K562 (cell line): ENCODE measurements at regions not wholly inside any gene's neighbourhood (a gene's known extent, or its start where the extent isn't known, plus 50 kb on each side); places are given as distances from the start of the nearest gene placed in this dataset.

Experiments used
- ATAC-seq: fragments of 200-7000 bp; cut with Tn5 transposase; 3 replicates; pipeline ENCODE4 v1.9.1; 2020; ENCODE audit warnings: moderate library complexity
- BruUV-seq: library from RNA; stranded (reverse); fragments of 400-500 nt; replicated peaks from 2 replicates; lab custom pipeline; 2021; lab: Mats Ljungman, UMichigan
- CTCF ChIA-PET: fragments of 300-600 bp; formaldehyde crosslinking; extraction: SDS; loops from one replicate; lab custom pipeline; 2021; ENCODE audit warnings: low intra/inter-chr PET ratio; lab: Yijun Ruan, JAX
- POLR2A ChIA-PET: fragments of 300-600, 350-650 bp; sonication (Branson Sonifier 250); formaldehyde crosslinking; extraction: SDS; loops from one replicate; lab custom pipeline; 2021; ENCODE audit warnings: antibody characterized with exemption, inconsistent platforms; lab: Yijun Ruan, JAX
- DNase-seq, 4 experiments: peaks; one replicate each; pipeline versions ENCODE4 v3.0.0 to v3.0.0-alpha.2; 2011 to 2018; ENCODE audit warnings: low spot score in 3 of 4, mixed read lengths in 3 of 4; ENCODE audit errors: extremely low read depth in 1 of 4
- FAIRE-seq: peaks from 2 replicates; lab custom pipeline; 2011; peaks lifted over from hg19 to GRCh38; lab: Jason Lieb, UNC
- H2AFZ ChIP-seq: 2 replicates; pipeline ENCODE4 v1.6.0; 2011; ENCODE audit warnings: low read depth, low read length, control low read depth, inconsistent platforms
- H3K27ac ChIP-seq: fragments of 200-600 bp; 3 replicates; pipeline ENCODE4 v1.8.0; 2011; ENCODE audit warnings: low read depth, mild to moderate bottlenecking, control low read depth, inconsistent platforms, low read length, moderate library complexity, mixed read lengths; ENCODE audit errors: extremely low read depth
- H3K27me3 ChIP-seq, 2 experiments: fragments of 300-600 bp in 1 of 2; 2 replicates in 1 of 2; 3 replicates in 1 of 2; pipeline versions ENCODE4 v1.6.0 to v1.8.0; 2011; ENCODE audit warnings: inconsistent platforms in 2 of 2, low read length in 2 of 2, mild to moderate bottlenecking in 1 of 2, mixed read lengths in 1 of 2, moderate library complexity in 1 of 2; ENCODE audit not compliant: control insufficient read depth in 2 of 2, insufficient read depth in 2 of 2
- H3K36me3 ChIP-seq: fragments of 300-600 bp; 3 replicates; pipeline ENCODE4 v1.8.0; 2011; ENCODE audit warnings: mild to moderate bottlenecking, low read length, inconsistent platforms; ENCODE audit not compliant: control insufficient read depth, insufficient read depth
- H3K4me1 ChIP-seq, 2 experiments: fragments of 200-600 bp in 1 of 2; replicated peaks in 1 of 2; 2 replicates in 1 of 2; 3 replicates in 1 of 2; pipeline versions ENCODE4 v1.5.1 to v1.8.0; 2011; ENCODE audit warnings: inconsistent platforms in 2 of 2, low read length in 2 of 2, mild to moderate bottlenecking in 1 of 2, mixed read lengths in 1 of 2, moderate library complexity in 1 of 2; ENCODE audit not compliant: control insufficient read depth in 2 of 2, insufficient read depth in 2 of 2
- H3K4me2 ChIP-seq: 2 replicates; pipeline ENCODE4 v1.6.1; 2011; ENCODE audit warnings: low read length, control low read depth, inconsistent platforms, mixed read lengths; ENCODE audit not compliant: insufficient read depth
- H3K4me3 ChIP-seq: fragments of 200-600 bp; sonication (generic), shearing (Covaris generic); 2 replicates; pipeline ENCODE4 v1.5.1; 2016; ENCODE audit warnings: control low read depth, inconsistent platforms
- H3K79me2 ChIP-seq: fragments of 200-600 bp; 3 replicates; pipeline ENCODE4 v1.8.0; 2011; ENCODE audit warnings: low read length, inconsistent platforms; ENCODE audit not compliant: control insufficient read depth, insufficient read depth
- H3K9ac ChIP-seq, 2 experiments: 2 replicates each; pipeline versions ENCODE4 v1.6.0 to v1.6.1; 2011; ENCODE audit warnings: low read depth in 2 of 2, low read length in 2 of 2, control low read depth in 1 of 2, inconsistent platforms in 1 of 2, mild to moderate bottlenecking in 1 of 2, mixed read lengths in 1 of 2; ENCODE audit not compliant: insufficient read depth in 1 of 2
- H3K9me1 ChIP-seq: one replicate; pipeline ENCODE4 v1.6.0; 2011; ENCODE audit warnings: inconsistent platforms, mild to moderate bottlenecking, low read length, moderate library complexity; ENCODE audit not compliant: control insufficient read depth, insufficient read depth
- H3K9me3 ChIP-seq: replicated peaks from 2 replicates; pipeline ENCODE4 v1.5.1; 2011; ENCODE audit warnings: low read depth, low read length, inconsistent platforms; ENCODE audit not compliant: control insufficient read depth, insufficient read depth
- H4K20me1 ChIP-seq: replicated peaks from 2 replicates; pipeline ENCODE4 v1.6.1; 2011; ENCODE audit warnings: low read length, inconsistent platforms, mixed read lengths; ENCODE audit not compliant: control insufficient read depth, insufficient read depth
- CBX5 ChIP-seq: IDR thresholded peaks from 2 replicates; pipeline ENCODE4 v1.6.1; 2014; ENCODE audit warnings: low read depth, borderline replicate concordance
- CGGBP1 ChIP-seq: fragments of 250-450 bp; sonication (Bioruptor Pico); IDR thresholded peaks from 2 replicates; pipeline ENCODE4 v1.9.0; 2021; ENCODE audit warnings: mild to moderate bottlenecking
- EGR1 ChIP-seq: fragments of 450-650 bp; conservative IDR thresholded peaks from 2 replicates; pipeline ENCODE4 v1.6.1; 2017; ENCODE audit warnings: mild to moderate bottlenecking
- ESRRB ChIP-seq: fragments of 250-450 bp; sonication (Bioruptor Pico); IDR thresholded peaks from 2 replicates; pipeline ENCODE4 v1.5.0; 2020; ENCODE audit warnings: mild to moderate bottlenecking, moderate library complexity, borderline replicate concordance
- FOXA3 ChIP-seq, 2 experiments: fragments of 450-650 bp in 1 of 2; sonication (generic) in 1 of 2; formaldehyde crosslinking; IDR thresholded peaks in 1 of 2; conservative IDR thresholded peaks in 1 of 2; 2 replicates each; pipeline versions ENCODE4 v1.4.0 to v1.8.0; 2020 to 2022; ENCODE audit warnings: mild to moderate bottlenecking in 2 of 2, missing genetic modification reagents in 1 of 2
- PHB2 ChIP-seq: fragments of 450-650 bp; IDR thresholded peaks from 2 replicates; pipeline ENCODE4 v1.6.1; 2017; ENCODE audit warnings: low read depth
- RAD51 ChIP-seq: fragments of 450-650 bp; IDR thresholded peaks from 2 replicates; pipeline ENCODE4 v1.7.1; 2016; ENCODE audit warnings: low read depth, mild to moderate bottlenecking, borderline replicate concordance
- RBM17 ChIP-seq: fragments of 200-400 bp; formaldehyde crosslinking; IDR thresholded peaks from 2 replicates; pipeline ENCODE4 v1.6.1; 2017; ENCODE audit warnings: low read depth, mild to moderate bottlenecking, low read length, borderline replicate concordance
- SMC3 ChIP-seq: conservative IDR thresholded peaks from 2 replicates; pipeline ENCODE4 v1.6.1; 2011; ENCODE audit warnings: low read depth, low read length, improper control_type of control experiment; ENCODE audit not compliant: insufficient read depth
- TRIM28 ChIP-seq: fragments of 450-650 bp; IDR thresholded peaks from 2 replicates; pipeline ENCODE4 v1.6.1; 2017
- ZNF584 ChIP-seq: fragments of 200-800 bp; sonication (Bioruptor generic); IDR thresholded peaks from 2 replicates; pipeline ENCODE4 v1.6.1; 2016; ENCODE audit warnings: low read depth, mild to moderate bottlenecking, missing genetic modification characterization, missing compliant biosample characterization
- WGBS: fragments of 100-300 bp; shearing (Covaris generic); methylation state at CpG from one replicate; pipeline ENCODE4 v1.1.6; 2016; ENCODE audit warnings: low coverage, mixed read lengths; ENCODE audit not compliant: insufficient coverage; ENCODE audit errors: missing lambda C conversion rate; 5-methylcytosine and 5-hydroxymethylcytosine counted together
- in situ Hi-C: fragments of 300-500 bp; cut with MboI; formaldehyde crosslinking; loops from 4 replicates; pipeline ENCODE4 v1.15.0; 2018; ENCODE audit warnings: inconsistent platforms, mixed read lengths
- intact Hi-C: fragments of 100-400 bp; cut with micrococcal nuclease; formaldehyde crosslinking; loops from 2 replicates; pipeline ENCODE4 v1.14.2; 2022
- TF ChIP-seq, protein P1 (sequence below), 3 experiments: IDR thresholded peaks in 2 of 3; conservative IDR thresholded peaks in 1 of 3; 2 replicates each; pipeline ENCODE4 v1.5.1; 2011 to 2012; ENCODE audit warnings: low read length in 3 of 3, mild to moderate bottlenecking in 3 of 3, control low read depth in 2 of 3, improper control_type of control experiment in 1 of 3, inconsistent platforms in 1 of 3, low read depth in 1 of 3, mixed read lengths in 1 of 3, moderate library complexity in 1 of 3; ENCODE audit not compliant: insufficient read depth in 2 of 3

- CTCF ChIA-PET: no interaction called here
- no TSS peak for BruUV-seq
Observed at GRCh38 chr2:43090317-43090716, 136.1 kb downstream of the ZFP36L2 start.

More at GRCh38 chr2:43090317-43090716, 136.1 kb downstream of the ZFP36L2 start:
- H4K20me1 ChIP-seq: no peaks in the 10 kb centered on the region
- 58% methylated on average over 1 of the region's 1 CpG for WGBS
- no peak overlapping the region for H3K4me2 ChIP-seq
- no peaks in the 10 kb centered on the region for H3K27me3 ChIP-seq
- H3K4me1 ChIP-seq: no peaks in the 10 kb centered on the region
- no peak overlapping the region for H3K4me3 ChIP-seq
- no peaks in the 10 kb centered on the region for H3K9me1 ChIP-seq
- H3K79me2 ChIP-seq: no peaks in the 10 kb centered on the region
- no peak overlapping the region for H3K27ac ChIP-seq
- no peak for DNase-seq
- H2AFZ ChIP-seq: no peak overlapping the region
- no peak for ATAC-seq
- in situ Hi-C loops: no loop called here
- H3K36me3 ChIP-seq: no peaks in the 10 kb centered on the region
- no peak overlapping the region for H3K9ac ChIP-seq
- no peak for FAIRE-seq
- TF ChIP-seq CGGBP1: no peak
- no peak for TF ChIP-seq PHB2
- TF ChIP-seq RBM17: no peak
- no peak for TF ChIP-seq SMC3
- no peak for TF ChIP-seq RAD51
- peak; percentile 99 for TF ChIP-seq ZNF584 (CRISPR knock-in tag)
- no peak for TF ChIP-seq EGR1
- TF ChIP-seq CBX5: 0 out of 2 replicates have a peak, but pooled peaks have one; percentile 17
- TF ChIP-seq ESRRB: no peak
- TF ChIP-seq, protein P1, sequence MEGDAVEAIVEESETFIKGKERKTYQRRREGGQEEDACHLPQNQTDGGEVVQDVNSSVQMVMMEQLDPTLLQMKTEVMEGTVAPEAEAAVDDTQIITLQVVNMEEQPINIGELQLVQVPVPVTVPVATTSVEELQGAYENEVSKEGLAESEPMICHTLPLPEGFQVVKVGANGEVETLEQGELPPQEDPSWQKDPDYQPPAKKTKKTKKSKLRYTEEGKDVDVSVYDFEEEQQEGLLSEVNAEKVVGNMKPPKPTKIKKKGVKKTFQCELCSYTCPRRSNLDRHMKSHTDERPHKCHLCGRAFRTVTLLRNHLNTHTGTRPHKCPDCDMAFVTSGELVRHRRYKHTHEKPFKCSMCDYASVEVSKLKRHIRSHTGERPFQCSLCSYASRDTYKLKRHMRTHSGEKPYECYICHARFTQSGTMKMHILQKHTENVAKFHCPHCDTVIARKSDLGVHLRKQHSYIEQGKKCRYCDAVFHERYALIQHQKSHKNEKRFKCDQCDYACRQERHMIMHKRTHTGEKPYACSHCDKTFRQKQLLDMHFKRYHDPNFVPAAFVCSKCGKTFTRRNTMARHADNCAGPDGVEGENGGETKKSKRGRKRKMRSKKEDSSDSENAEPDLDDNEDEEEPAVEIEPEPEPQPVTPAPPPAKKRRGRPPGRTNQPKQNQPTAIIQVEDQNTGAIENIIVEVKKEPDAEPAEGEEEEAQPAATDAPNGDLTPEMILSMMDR (IDR thresholded peaks at IDR 0.05 in 2 of 3, conservative IDR thresholded peaks at IDR 0.05 in 1 of 3; ENCODE audit: insufficient read depth in 2 of 3, low read depth in 1 of 3, low read length in 3 of 3): no peak
- 0 out of 2 replicates have a peak, but pooled peaks have one; percentile 18 for TF ChIP-seq TRIM28
- TF ChIP-seq FOXA3 (CRISPR knock-in tag; conservative IDR thresholded peaks at IDR 0.05 in 1 of 2, IDR thresholded peaks at IDR 0.05 in 1 of 2): no peak
- TF ChIP-seq, all 486 proteins: peak for 3
- POLR2A ChIA-PET: interaction anchor here (0.9 kb wide), 1 partner anchor 132 kb away, joined by 3 read pairs; no protein-coding TSS in a partner anchor
- intact Hi-C loops: no loop called here
- peaks cover 2% of the 10 kb centered on the region; the same call in 1 of the 2 replicates for H3K9me3 ChIP-seq
